Hepatocyte (in vitro differentiated cells): ENCODE measurements at regions not wholly inside any gene's neighbourhood (a gene's known extent, or its start where the extent isn't known, plus 50 kb on each side); places are given as distances from the start of the nearest gene placed in this dataset.

Source experiments
- DNase-seq: peaks from one replicate; pipeline ENCODE4 v3.0.0-alpha.2; 2016; ENCODE audit warnings: low spot score
- H2AFZ ChIP-seq: fragments of 200-600 bp; sonication (generic); 2 replicates; pipeline ENCODE4 v1.6.0; 2016; ENCODE audit warnings: antibody characterized with exemption, mild to moderate bottlenecking
- H3K27ac ChIP-seq: fragments of 200-600 bp; sonication (generic); 2 replicates; pipeline ENCODE4 v1.5.1; 2016; ENCODE audit warnings: mild to moderate bottlenecking
- H3K27me3 ChIP-seq: fragments of 200-600 bp; sonication (generic); 2 replicates; pipeline ENCODE4 v1.6.1; 2016
- H3K36me3 ChIP-seq: fragments of 200-600 bp; sonication (generic); replicated peaks from 2 replicates; pipeline ENCODE4 v1.5.1; 2016; ENCODE audit warnings: low read depth; ENCODE audit not compliant: insufficient read depth
- H3K4me1 ChIP-seq: fragments of 200-600 bp; sonication (generic); 2 replicates; pipeline ENCODE4 v1.5.1; 2016; ENCODE audit warnings: mild to moderate bottlenecking, moderate library complexity; ENCODE audit not compliant: insufficient read depth
- H3K4me2 ChIP-seq: fragments of 200-600 bp; sonication (generic); 2 replicates; pipeline ENCODE4 v1.6.0; 2016
- H3K4me3 ChIP-seq: fragments of 200-600 bp; sonication (generic); 2 replicates; pipeline ENCODE4 v1.5.1; 2016; ENCODE audit warnings: mild to moderate bottlenecking
- H3K79me2 ChIP-seq: fragments of 200-600 bp; sonication (generic); 2 replicates; pipeline ENCODE4 v1.6.0; 2017; ENCODE audit warnings: mild to moderate bottlenecking
- H3K9me2 ChIP-seq: fragments of 200-600 bp; sonication (generic); replicated peaks from 2 replicates; pipeline ENCODE4 v1.6.0; 2017; ENCODE audit warnings: mild to moderate bottlenecking; ENCODE audit not compliant: insufficient read depth
- H3K9me3 ChIP-seq: fragments of 200-600 bp; sonication (generic); 2 replicates; pipeline ENCODE4 v1.5.1; 2016; ENCODE audit warnings: low read depth, mild to moderate bottlenecking
- H4K20me1 ChIP-seq: fragments of 200-600 bp; sonication (generic); 2 replicates; pipeline ENCODE4 v1.6.0; 2016; ENCODE audit warnings: mild to moderate bottlenecking; ENCODE audit not compliant: insufficient read depth, poor library complexity, severe bottlenecking
- EZH2 ChIP-seq: fragments of 200-600 bp; sonication (generic); IDR thresholded peaks from 2 replicates; pipeline ENCODE4 v1.6.1; 2016; ENCODE audit warnings: antibody characterized with exemption, mild to moderate bottlenecking, borderline replicate concordance
- EZH2phosphoT487 ChIP-seq: fragments of 200-600 bp; sonication (generic); IDR thresholded peaks from one replicate; pipeline ENCODE4 v1.6.1; 2018; ENCODE audit warnings: antibody characterized with exemption, mild to moderate bottlenecking, low read depth, moderate library complexity; ENCODE audit not compliant: unreplicated experiment, severe bottlenecking
- WGBS: methylation state at CpG from one replicate; pipeline ENCODE4 v1.1.6; 2016; ENCODE audit warnings: low lambda C conversion rate; ENCODE audit errors: missing lambda C conversion rate; 5-methylcytosine and 5-hydroxymethylcytosine counted together
- TF ChIP-seq, protein P1 (sequence below): fragments of 200-600 bp; sonication (generic); IDR thresholded peaks from 2 replicates; pipeline ENCODE4 v1.5.1; 2016; ENCODE audit warnings: antibody characterized with exemption, mild to moderate bottlenecking; ENCODE audit not compliant: poor library complexity

DNA sequence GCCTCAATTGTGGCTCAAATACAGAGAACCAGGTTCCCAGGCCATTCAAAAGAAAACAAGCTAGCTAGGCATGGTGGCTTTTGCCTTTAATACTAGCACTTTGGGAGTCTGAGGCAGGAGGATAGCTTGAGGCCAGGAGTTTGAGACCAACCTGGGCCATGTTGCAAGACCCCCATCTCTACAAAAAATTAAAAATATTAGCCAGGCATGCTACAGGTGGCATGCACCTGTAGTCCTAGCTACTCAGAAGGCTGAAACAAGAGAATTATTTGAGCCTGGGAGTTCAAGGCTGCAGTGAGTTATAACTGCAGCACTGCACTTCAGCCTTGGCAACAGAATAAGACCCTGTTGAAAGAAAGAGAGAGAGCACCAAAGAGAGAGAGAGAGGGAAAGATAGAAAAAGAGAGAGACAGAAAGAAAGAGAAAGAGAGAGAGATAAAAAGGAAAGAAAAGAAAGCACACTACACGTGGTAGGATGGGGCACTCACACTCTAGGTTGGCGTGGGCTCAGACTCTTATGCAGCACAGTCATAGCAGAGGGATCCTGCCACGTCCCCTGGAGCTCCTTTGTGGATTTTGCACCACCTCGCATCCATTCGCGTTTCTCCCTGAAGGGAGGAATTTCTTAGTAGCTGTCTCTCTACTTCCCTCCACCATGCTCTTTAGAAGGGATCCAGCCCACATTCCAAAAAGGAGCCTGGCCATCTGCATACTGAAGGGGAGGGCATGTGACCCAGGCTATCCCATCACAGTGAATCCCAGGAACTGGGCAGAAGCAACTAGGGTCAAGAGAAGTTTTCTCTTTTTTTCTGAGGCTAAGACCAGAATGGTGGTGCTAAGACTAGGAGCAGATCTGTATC lies 789.9 kb downstream of the UQCRFS1 start:
- no peak overlapping the region for H3K4me2 ChIP-seq

DNA sequence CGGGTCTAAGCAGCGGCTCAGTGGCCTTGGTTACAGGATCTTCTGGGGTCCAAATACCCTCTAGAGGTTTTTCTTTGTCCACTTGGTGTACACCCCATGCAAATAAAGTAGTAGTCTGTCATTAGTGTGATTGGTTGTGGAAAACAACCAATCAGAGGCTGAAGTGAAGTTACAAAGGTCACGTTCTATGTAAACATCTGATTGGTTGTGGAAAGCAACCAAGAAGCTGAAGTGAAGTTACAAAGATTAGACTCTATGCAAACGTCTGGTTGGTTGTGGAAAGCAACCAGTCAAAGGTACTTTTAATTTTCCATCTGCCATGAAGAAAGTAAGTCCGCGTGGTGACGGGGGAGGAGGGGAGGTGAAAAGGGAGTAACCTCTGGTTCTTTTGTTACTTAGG lies 790.9 kb downstream of the UQCRFS1 start:
- WGBS = 86% methylated on average over 7 of the region's 7 CpGs
- TF ChIP-seq EZH2 (no peak), EZH2phosphoT487 (no peak)
- TF ChIP-seq, protein P1, sequence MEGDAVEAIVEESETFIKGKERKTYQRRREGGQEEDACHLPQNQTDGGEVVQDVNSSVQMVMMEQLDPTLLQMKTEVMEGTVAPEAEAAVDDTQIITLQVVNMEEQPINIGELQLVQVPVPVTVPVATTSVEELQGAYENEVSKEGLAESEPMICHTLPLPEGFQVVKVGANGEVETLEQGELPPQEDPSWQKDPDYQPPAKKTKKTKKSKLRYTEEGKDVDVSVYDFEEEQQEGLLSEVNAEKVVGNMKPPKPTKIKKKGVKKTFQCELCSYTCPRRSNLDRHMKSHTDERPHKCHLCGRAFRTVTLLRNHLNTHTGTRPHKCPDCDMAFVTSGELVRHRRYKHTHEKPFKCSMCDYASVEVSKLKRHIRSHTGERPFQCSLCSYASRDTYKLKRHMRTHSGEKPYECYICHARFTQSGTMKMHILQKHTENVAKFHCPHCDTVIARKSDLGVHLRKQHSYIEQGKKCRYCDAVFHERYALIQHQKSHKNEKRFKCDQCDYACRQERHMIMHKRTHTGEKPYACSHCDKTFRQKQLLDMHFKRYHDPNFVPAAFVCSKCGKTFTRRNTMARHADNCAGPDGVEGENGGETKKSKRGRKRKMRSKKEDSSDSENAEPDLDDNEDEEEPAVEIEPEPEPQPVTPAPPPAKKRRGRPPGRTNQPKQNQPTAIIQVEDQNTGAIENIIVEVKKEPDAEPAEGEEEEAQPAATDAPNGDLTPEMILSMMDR = no peak
- no peaks in the 10 kb centered on the region for H3K9me2 ChIP-seq
- no peak overlapping the region for H3K27ac ChIP-seq
- no peaks in the 10 kb centered on the region for H3K36me3 ChIP-seq
- no peaks in the 10 kb centered on the region for H4K20me1 ChIP-seq
- H2AFZ ChIP-seq = no peak overlapping the region
- H3K4me3 ChIP-seq = no peak overlapping the region
- peaks cover 9% of the 10 kb centered on the region for H3K4me1 ChIP-seq
- H3K4me2 ChIP-seq = no peak overlapping the region
- H3K27me3 ChIP-seq = no peaks in the 10 kb centered on the region
- no peaks in the 10 kb centered on the region for H3K79me2 ChIP-seq
- H3K9me3 ChIP-seq = no peaks in the 10 kb centered on the region
- DNase-seq = no peak

More for the DNA sequence above, 789.9 kb downstream of the UQCRFS1 start:
- Histone ChIP-seq H4K20me1 (no peaks in the 10 kb centered on the region), H3K27ac (no peak overlapping the region), H3K4me3 (no peak overlapping the region), H3K27me3 (no peaks in the 10 kb centered on the region), H3K9me2 (no peaks in the 10 kb centered on the region), H2AFZ (no peak overlapping the region), H3K4me1 (peaks cover 9% of the 10 kb centered on the region), H3K79me2 (no peaks in the 10 kb centered on the region), H3K36me3 (no peaks in the 10 kb centered on the region), H3K9me3 (no peaks in the 10 kb centered on the region)
- DNase-seq = no peak
- TF ChIP-seq, protein P1 = no peak
- TF ChIP-seq EZH2 (no peak), EZH2phosphoT487 (no peak)
- 62% methylated on average over 6 of the region's 6 CpGs for WGBS

DNA sequence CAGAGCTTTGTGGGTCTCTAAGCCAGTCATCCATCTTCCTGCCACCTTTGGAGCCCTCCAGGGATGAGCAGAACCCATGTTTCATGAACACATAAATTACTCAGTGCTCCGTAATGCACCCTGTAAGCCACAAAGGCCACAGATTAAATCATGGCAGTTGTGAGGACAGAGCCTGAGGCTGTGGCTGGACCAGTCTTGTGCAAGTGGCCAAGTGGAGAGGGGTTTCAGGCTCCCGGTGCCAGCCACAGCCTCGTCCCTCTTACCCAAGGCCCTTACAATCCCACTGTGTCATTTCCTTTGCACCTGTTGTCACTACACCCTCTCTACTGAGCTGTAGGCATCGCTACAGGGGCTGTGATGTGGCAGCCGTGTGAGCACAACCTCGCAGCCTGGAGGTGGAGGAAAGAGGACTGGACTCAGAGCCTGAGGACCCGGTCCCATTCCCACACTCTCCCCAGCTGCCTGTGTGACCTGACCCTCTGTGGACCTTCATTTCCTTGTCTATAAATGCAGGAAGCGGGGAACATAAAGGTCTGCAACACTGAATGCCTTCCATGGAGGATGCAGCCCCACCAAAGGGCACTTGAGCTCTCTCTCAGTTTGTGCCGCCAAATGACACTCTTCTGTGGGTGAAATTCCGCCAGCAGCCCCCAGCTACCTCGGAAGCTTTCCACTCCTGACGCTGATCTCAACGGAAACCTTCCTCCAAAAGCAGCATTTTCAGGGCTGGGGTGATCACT lies 792.0 kb downstream of the UQCRFS1 start:
- H3K79me2 ChIP-seq = no peaks in the 10 kb centered on the region
- no peak overlapping the region for H3K4me3 ChIP-seq
- no peaks in the 10 kb centered on the region for H3K9me3 ChIP-seq
- no peaks in the 10 kb centered on the region for H3K36me3 ChIP-seq
- H3K27me3 ChIP-seq = no peaks in the 10 kb centered on the region
- H3K4me1 ChIP-seq = peaks cover 9% of the 10 kb centered on the region
- H3K27ac ChIP-seq = no peak overlapping the region
- DNase-seq = no peak
- H4K20me1 ChIP-seq = no peaks in the 10 kb centered on the region
- 87% methylated on average over 13 of the region's 13 CpGs for WGBS
- no peak overlapping the region for H2AFZ ChIP-seq
- TF ChIP-seq, protein P1 = no peak
- no peak for TF ChIP-seq EZH2phosphoT487
- no peaks in the 10 kb centered on the region for H3K9me2 ChIP-seq
- H3K4me2 ChIP-seq = no peak overlapping the region
